Thyroid gland (tissue), 4 donors: ENCODE measurements at regions not wholly inside any gene's neighbourhood (a gene's known extent, or its start where the extent isn't known, plus 50 kb on each side); places are given as distances from the start of the nearest gene placed in this dataset.

ENCODE experiments used
- POLR2A ChIP-seq, 2 donors: fragments of 450-650 bp; IDR thresholded peaks; one replicate each; pipeline ENCODE4 v1.6.1; 2017; ENCODE audit warnings: antibody characterized with exemption in 2 of 2, mild to moderate bottlenecking in 2 of 2, moderate library complexity in 1 of 2
- TF ChIP-seq, protein P1 (sequence below), 6 experiments: fragments of 200-600 bp in 3 of 6; fragments of 450-650 bp in 3 of 6; sonication (generic) in 3 of 6; IDR thresholded peaks; one replicate each; pipeline ENCODE4 v1.5.1; 2016 to 2019; ENCODE audit warnings: antibody characterized with exemption in 6 of 6, mild to moderate bottlenecking in 2 of 6, inconsistent platforms in 1 of 6, moderate library complexity in 1 of 6

DNA sequence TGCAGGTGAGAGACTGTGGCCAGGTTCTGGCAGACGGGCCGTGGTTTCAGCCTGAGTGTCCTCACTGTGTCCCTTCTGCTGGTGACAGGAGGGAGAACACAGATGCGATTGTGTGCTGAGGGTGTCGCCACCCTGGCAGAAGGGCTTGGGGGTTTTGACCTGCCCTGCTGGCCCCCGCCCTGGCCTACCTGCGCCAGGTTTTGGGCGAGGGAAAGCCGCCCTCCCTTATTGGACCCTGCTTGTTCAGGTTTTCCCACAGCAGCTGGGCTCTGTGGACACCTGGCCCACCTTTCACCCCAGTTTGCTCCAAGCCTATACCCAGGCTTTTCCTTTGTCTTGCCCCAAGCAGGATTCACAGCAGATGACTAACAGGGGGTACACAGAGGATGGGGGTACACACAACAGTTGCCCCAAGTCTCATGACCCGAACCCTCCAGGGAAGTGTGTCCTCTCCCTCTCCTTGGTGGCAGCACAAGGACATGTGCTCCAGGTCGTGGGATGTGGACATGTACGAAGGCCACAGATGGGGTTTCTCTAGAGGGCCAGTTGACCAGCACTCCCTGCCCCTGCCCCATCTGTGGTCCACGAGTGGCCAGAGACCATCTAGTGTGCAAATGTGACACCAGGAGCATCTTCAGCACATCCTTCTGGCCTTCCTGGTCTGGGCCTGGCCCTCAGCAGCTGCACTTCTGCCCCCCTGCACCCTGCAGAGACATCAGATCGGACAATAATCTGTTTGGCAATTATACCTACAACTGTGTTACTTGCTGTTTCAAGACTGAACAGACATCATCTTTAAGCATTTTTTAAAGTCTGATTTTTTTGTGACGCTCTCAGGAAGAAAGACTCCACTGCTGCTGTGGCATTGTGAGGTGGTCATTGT is 265.8 kb upstream of the IRX4 start:
- TF ChIP-seq, protein P1, sequence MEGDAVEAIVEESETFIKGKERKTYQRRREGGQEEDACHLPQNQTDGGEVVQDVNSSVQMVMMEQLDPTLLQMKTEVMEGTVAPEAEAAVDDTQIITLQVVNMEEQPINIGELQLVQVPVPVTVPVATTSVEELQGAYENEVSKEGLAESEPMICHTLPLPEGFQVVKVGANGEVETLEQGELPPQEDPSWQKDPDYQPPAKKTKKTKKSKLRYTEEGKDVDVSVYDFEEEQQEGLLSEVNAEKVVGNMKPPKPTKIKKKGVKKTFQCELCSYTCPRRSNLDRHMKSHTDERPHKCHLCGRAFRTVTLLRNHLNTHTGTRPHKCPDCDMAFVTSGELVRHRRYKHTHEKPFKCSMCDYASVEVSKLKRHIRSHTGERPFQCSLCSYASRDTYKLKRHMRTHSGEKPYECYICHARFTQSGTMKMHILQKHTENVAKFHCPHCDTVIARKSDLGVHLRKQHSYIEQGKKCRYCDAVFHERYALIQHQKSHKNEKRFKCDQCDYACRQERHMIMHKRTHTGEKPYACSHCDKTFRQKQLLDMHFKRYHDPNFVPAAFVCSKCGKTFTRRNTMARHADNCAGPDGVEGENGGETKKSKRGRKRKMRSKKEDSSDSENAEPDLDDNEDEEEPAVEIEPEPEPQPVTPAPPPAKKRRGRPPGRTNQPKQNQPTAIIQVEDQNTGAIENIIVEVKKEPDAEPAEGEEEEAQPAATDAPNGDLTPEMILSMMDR (IDR thresholded peaks at IDR 0.05) = no peak
- no peak for TF ChIP-seq POLR2A (IDR thresholded peaks at IDR 0.05)
